ENCODE measurements at regions not wholly inside any gene's neighbourhood (a gene's known extent, or its start where the extent isn't known, plus 50 kb on each side); places are given as distances from the start of the nearest gene placed in this dataset.

DNA sequence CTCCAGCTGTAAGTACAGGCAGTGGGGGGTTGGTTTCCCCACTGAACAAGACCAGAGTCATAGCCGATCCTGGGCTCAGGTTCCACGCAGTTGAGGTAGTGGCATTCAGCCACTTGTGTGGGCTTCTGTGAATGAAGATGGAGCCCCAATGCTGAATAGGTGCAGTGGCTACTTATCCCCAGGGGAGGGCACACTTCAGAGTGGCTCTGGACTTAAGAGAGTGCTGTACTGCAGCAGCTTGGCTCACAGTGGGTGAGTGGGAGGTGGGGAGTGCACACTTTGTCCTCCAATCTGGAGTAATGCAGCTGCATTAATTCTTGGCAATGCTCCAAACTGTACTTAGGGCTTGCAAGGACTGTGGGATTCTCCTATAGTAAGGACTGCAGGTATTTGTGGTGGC, 81.9 kb downstream of the BUB3 start:
- peaks cover 0 to 13% (median 0%) of the 10 kb centered on the region in 4 donors for H3K9me3 ChIP-seq
- intact Hi-C loops (cut with DNase I): no loop called here
- no peaks in the 10 kb centered on the region for H3K27me3 ChIP-seq
- H3K27ac ChIP-seq: no peak overlapping the region
- no peaks in the 10 kb centered on the region for H3K4me1 ChIP-seq
- DNase-seq: no peak
- no peak overlapping the region for H3K4me3 ChIP-seq
- 95% methylated on average over 2 of the region's 2 CpGs for WGBS, 2 donors
- peaks cover 0 to 6% (median 0%) of the 10 kb centered on the region in 4 donors for H3K36me3 ChIP-seq
- TF ChIP-seq POLR2A (IDR thresholded peaks at IDR 0.05) (no peak), EP300 (IDR thresholded peaks at IDR 0.05) (no peak), CTCF (IDR thresholded peaks at IDR 0.05) (no peak), POLR2AphosphoS5 (IDR thresholded peaks at IDR 0.05) (no peak)

GRCh38 chr10:123240250-123240649, 86.0 kb downstream of the BUB3 start:
- Histone ChIP-seq H3K36me3 (no peaks in the 10 kb centered on the region), H3K4me3 (no peak overlapping the region), H3K27me3 (no peaks in the 10 kb centered on the region), H3K27ac (no peak overlapping the region), H3K4me1 (no peaks in the 10 kb centered on the region), H3K9me3 (peaks cover 0 to 3% (median 0%) of the 10 kb centered on the region in 4 donors)
- no peak for DNase-seq
- TF ChIP-seq POLR2A (IDR thresholded peaks at IDR 0.05) (no peak), POLR2AphosphoS5 (IDR thresholded peaks at IDR 0.05) (no peak), CTCF (IDR thresholded peaks at IDR 0.05) (no peak), EP300 (IDR thresholded peaks at IDR 0.05) (no peak)
- intact Hi-C loops (cut with DNase I): no loop called here
- 90 to 94% methylated on average over 3 of the region's 3 CpGs for WGBS, 2 donors

GRCh38 chr10:123240776-123241175, 86.6 kb downstream of the BUB3 start:
- TF ChIP-seq POLR2AphosphoS5 (IDR thresholded peaks at IDR 0.05) (no peak), CTCF (IDR thresholded peaks at IDR 0.05) (no peak), EP300 (IDR thresholded peaks at IDR 0.05) (no peak), POLR2A (IDR thresholded peaks at IDR 0.05) (no peak)
- 53 to 71% methylated on average over 2 of the region's 2 CpGs for WGBS, 2 donors
- Histone ChIP-seq H3K36me3 (no peaks in the 10 kb centered on the region), H3K27ac (no peak overlapping the region), H3K9me3 (no peaks in the 10 kb centered on the region), H3K4me3 (no peak overlapping the region), H3K27me3 (no peaks in the 10 kb centered on the region), H3K4me1 (no peaks in the 10 kb centered on the region)
- no peak for DNase-seq
- intact Hi-C loops (cut with DNase I): no loop called here

DNA sequence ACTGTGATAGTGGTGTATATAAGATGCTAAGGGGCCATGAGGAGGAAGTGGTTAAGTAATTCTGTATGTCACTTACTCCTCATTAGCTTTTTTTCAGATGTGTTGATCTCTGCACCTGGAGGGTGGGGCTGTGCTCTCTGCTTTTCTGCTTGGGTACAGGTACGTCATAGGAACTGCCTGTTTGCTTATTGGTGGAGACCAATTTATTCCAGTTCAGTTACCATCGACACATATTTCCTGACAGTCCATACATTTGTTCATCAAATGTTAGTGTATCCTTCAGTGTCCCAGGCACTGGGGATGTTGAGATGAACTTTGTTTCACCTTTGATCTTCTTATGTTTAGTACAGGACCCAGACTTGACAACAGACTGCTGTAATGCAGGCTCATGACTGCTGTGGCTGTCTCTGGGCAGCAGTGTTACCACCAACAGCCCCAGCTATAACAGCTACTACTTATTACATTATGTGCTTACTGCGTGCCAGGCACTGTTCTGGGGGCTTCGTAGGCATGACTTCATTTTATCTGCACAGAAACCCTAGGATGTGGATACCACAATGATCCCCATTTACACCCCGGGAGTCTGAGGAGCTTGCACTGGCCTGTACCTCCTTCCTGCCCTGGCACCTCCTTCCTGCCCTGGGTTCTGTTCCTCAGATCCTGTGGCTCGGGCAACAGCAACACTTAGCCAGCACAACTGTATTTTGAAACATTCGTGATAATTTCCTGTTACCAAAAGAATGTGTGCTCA, 87.4 kb downstream of the BUB3 start:
- Histone ChIP-seq H3K4me1 (no peaks in the 10 kb centered on the region), H3K9me3 (no peaks in the 10 kb centered on the region), H3K4me3 (no peak overlapping the region), H3K27ac (no peak overlapping the region), H3K27me3 (no peaks in the 10 kb centered on the region), H3K36me3 (no peaks in the 10 kb centered on the region)
- intact Hi-C loops (cut with DNase I): no loop called here
- DNase-seq: no peak
- WGBS, 2 donors: 40 to 45% methylated on average over 7 of the region's 7 CpGs
- TF ChIP-seq POLR2A (IDR thresholded peaks at IDR 0.05): no peak
- TF ChIP-seq EP300 (IDR thresholded peaks at IDR 0.05): no peak
- TF ChIP-seq CTCF (IDR thresholded peaks at IDR 0.05): no peak
- no peak for TF ChIP-seq POLR2AphosphoS5 (IDR thresholded peaks at IDR 0.05)

DNA sequence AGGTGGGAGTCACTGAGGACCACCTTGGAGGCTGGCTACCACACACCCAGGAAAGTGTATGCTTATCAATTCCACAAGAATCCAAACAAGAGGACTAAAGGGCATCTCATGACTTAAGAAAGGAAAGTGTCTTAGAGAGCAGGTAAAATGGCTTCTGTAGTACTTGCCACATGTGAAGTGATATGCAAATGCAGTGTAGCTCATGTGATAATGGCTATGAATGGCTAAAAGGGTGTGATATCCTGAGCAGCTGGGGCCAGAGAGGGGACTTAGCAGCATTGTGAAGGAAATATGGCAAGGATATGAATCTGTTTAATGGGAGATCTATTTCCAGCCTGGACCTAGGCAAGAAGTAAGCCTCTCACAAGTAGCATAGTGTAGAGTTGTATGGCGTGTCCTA, 90.5 kb downstream of the BUB3 start:
- no peak overlapping the region for H3K4me3 ChIP-seq
- DNase-seq: no peak
- H3K27ac ChIP-seq: no peak overlapping the region
- no peaks in the 10 kb centered on the region for H3K36me3 ChIP-seq
- H3K27me3 ChIP-seq: no peaks in the 10 kb centered on the region
- TF ChIP-seq EP300 (IDR thresholded peaks at IDR 0.05): no peak
- no peak for TF ChIP-seq POLR2A (IDR thresholded peaks at IDR 0.05)
- TF ChIP-seq CTCF (IDR thresholded peaks at IDR 0.05): no peak
- no peak for TF ChIP-seq POLR2AphosphoS5 (IDR thresholded peaks at IDR 0.05)
- WGBS, 2 donors: 93 to 98% methylated on average over 1 of the region's 1 CpG
- H3K9me3 ChIP-seq: no peaks in the 10 kb centered on the region
- intact Hi-C loops (cut with DNase I): no loop called here
- H3K4me1 ChIP-seq: no peaks in the 10 kb centered on the region

Data from sigmoid colon (tissue), 6 donors.